Gastrocnemius medialis (tissue), 4 donors: ENCODE measurements at regions not wholly inside any gene's neighbourhood (a gene's known extent, or its start where the extent isn't known, plus 50 kb on each side); places are given as distances from the start of the nearest gene placed in this dataset.

Experiments
- CTCF ChIP-seq, 5 experiments: fragments of 450-650 bp in 3 of 5; fragments of 200-600 bp in 2 of 5; sonication (generic) in 2 of 5; IDR thresholded peaks in 4 of 5; conservative IDR thresholded peaks in 1 of 5; 1 replicate in 4 of 5; 2 replicates in 1 of 5; pipeline ENCODE4 v1.5.1; 2016 to 2019; ENCODE audit warnings: antibody characterized with exemption in 5 of 5, mild to moderate bottlenecking in 3 of 5, moderate library complexity in 3 of 5
- POLR2A ChIP-seq, 2 donors: fragments of 450-650 bp; IDR thresholded peaks; one replicate each; pipeline ENCODE4 v1.6.1; 2017; ENCODE audit warnings: antibody characterized with exemption in 2 of 2, mild to moderate bottlenecking in 2 of 2, moderate library complexity in 2 of 2

- TF ChIP-seq CTCF (IDR thresholded peaks at IDR 0.05 in 4 of 5, conservative IDR thresholded peaks at IDR 0.05 in 1 of 5) (peak in 3 of 5 experiments; percentile 15 to 36 (median 23)), POLR2A (IDR thresholded peaks at IDR 0.05) (no peak)
Measured at GRCh38 chr4:151604238-151604637, 156.6 kb downstream of the GATB start.
